GM12891 (cell line): ENCODE measurements at regions not wholly inside any gene's neighbourhood (a gene's known extent, or its start where the extent isn't known, plus 50 kb on each side); places are given as distances from the start of the nearest gene placed in this dataset.

ENCODE experiments used
- DNase-seq: peaks from one replicate; pipeline ENCODE4 v3.0.0; 2011; ENCODE audit warnings: low spot score; ENCODE audit not compliant: insufficient read length
- FAIRE-seq: peaks from 2 replicates; lab custom pipeline; 2011; peaks lifted over from hg19 to GRCh38; lab: Jason Lieb, UNC
- PAX5 ChIP-seq: IDR thresholded peaks from 2 replicates; pipeline ENCODE4 v1.6.1; 2011; ENCODE audit warnings: low read length, moderate library complexity, mild to moderate bottlenecking; ENCODE audit not compliant: insufficient read depth, severe bottlenecking
- POLR2A ChIP-seq: IDR thresholded peaks from 2 replicates; pipeline ENCODE4 v1.6.1; 2011; ENCODE audit warnings: low read depth, low read length, control low read depth
- POLR2AphosphoS5 ChIP-seq: IDR thresholded peaks from 2 replicates; pipeline ENCODE4 v1.6.1; 2011; ENCODE audit warnings: low read depth, low read length, control low read depth
- POU2F2 ChIP-seq: IDR thresholded peaks from 2 replicates; pipeline ENCODE4 v1.6.1; 2011; ENCODE audit warnings: low read depth, mild to moderate bottlenecking, control low read depth, low read length, moderate library complexity
- SPI1 ChIP-seq: IDR thresholded peaks from 2 replicates; pipeline ENCODE4 v1.6.1; 2011; ENCODE audit warnings: low read depth, low read length, control low read depth
- TAF1 ChIP-seq: IDR thresholded peaks from 2 replicates; pipeline ENCODE4 v1.6.1; 2011; ENCODE audit warnings: low read depth, low read length, control low read depth

DNA sequence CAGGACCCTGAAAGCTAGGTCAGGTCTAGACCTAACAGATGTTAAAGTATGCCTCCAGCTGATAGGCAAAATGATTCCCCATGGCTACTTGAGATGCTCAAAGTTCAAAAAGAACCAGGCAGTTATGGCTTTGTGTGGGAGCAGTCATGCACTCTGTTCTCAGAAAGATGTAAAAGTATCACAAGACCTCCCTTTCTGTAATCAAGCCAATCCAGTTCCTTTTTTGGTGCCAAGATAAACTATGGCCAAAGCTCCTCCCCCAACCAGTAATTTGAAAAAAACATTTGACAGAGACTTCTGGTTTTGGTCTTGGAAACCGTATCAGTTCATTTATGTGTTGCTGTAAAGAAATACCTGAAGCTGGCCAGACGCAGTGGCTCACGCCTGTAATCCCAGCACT is 51.4 kb upstream of the XIST start:
- no peak for FAIRE-seq
- no peak for DNase-seq
- TF ChIP-seq SPI1 (no peak), POLR2AphosphoS5 (no peak), TAF1 (no peak), POU2F2 (no peak), PAX5 (no peak), POLR2A (no peak)
